Left renal cortex interstitium (tissue), 4 donors: ENCODE measurements at regions not wholly inside any gene's neighbourhood (a gene's known extent, or its start where the extent isn't known, plus 50 kb on each side); places are given as distances from the start of the nearest gene placed in this dataset.

Experiments
- DNase-seq, 4 donors: peaks; one replicate each; pipeline ENCODE4 v3.0.0-alpha.2; 2013; ENCODE audit warnings: low read depth in 4 of 4, low spot score in 2 of 4, missing footprints in 1 of 4

DNA sequence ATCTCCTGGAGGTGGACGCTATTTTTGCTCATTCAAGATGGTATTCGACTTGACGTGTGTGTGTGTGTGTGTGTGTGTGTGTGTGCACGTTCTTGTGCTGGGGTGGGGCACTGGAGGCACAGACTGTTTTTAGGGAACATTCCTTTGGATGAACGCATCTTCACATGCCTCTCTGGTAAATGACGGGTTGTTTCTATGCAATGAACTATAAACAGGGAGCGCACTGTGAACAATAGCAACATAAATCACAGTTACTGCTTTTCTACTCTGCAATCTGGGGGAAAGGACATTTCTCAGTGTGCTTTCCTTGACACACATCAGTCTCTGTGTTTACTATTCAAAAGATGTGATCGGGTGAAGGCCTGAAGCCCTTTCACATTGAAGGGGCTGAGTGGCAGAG, 120.1 kb upstream of the PITRM1 start:
- DNase-seq: no peak

DNA sequence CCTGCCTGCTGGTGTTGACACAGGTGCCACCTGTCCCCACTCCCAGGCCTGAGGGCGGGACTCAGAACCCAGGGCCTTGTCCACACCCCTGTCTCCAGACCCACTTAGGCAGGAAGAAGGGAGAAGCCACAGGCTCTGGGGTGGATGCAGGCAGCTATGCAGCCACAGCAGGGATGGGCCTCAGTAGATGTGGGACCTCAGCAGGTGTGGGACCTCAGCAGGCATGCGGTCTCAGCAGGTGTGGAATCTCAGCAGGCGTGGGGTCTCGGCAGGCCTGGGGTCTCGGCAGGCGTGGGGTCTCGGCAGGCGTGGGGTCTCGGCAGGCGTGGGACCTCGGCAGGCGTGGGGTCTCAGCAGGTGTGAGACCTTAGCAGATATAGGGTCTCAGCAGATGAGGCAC, 118.0 kb upstream of the PITRM1 start:
- DNase-seq: no peak

DNA sequence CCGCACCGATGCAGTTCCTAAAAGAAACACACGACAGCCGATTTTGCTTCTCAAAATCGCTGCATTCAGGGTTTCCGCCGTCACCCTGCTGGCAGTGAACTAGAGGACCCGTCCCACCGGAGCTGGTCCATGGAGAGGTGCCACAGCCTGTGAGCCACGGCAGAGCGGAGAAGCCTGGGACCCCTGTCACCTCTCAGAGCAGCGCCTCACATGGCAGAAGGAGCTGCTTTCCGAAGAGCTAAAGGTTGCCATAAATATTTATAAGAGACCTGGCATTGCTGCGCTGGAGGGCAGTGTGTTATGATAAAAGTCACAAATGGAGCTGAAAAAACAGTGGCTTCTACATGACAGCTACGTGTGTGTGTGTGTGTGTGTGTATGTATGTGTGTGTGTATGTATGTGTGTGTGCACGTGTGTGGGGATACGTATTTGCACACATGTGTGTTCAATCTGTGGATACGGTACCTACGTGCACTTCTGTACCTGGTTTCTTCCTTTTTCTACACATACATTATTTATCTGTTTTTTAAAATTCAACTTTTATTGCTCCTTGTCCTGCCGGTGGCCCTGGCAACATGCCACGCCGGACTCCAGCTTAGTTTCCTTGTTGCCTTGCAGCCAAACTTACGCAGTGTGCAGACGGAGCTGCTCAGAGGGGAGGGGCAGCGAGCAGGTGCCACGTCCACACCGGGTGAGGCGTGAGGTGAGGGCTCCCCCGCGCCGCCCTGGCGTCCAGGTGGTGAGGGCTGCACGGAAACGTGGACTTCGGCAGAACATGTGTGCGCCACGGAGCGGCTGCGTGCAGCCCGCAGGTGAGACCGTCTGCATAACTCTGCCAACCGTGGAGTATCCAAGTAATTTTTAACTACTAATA, 115.2 kb upstream of the PITRM1 start:
- no peak for DNase-seq

DNA sequence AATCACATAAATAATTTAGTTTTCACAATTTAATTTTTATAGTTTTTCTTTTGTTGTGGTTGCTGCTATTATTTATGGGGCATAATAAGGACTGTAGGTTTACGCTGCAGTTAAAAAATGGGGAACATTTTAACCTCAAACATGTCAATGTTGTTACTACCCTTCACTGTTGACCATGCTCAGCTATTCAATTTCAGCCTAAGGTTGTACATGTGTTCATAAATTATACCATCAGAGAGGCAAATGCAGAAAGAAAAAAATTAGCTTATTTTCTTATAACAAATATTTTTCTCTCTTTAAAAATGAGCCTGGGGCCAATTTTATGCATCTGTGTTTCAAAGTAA, 110.1 kb upstream of the PITRM1 start:
- DNase-seq: no peak

DNA sequence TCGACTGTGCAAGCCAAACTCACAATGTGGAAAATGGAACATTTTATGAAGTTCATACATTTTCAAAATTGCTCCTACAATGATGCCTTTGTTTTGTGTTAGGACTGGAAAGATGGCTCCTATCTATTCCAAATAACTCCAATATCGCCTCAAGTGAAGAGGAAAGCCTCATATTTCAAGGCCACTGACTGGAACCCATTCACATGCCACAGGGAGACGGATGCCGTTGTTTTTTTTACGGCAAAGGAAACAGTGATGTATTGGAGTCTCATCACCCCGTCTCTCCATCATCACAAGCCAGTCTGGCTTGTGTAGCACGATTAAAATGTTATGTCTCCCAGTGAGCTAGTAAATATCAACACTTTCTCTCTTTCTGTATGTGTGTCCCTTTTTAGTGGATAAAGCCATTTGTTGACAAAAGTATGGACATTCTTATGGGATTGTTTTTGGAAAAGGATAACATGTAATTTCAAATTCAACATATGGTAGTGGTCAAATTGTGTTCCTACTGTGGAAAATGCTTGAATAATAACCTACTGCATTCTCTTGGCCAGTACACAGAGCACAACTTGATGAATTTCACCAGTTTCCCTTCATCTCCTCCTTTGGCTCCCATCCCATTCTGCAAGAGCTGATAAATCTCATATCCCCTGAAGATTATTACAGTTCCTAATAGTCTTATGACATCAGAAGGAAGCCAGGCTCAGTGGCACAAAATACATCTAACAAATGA, 109.5 kb upstream of the PITRM1 start:
- no peak for DNase-seq

DNA sequence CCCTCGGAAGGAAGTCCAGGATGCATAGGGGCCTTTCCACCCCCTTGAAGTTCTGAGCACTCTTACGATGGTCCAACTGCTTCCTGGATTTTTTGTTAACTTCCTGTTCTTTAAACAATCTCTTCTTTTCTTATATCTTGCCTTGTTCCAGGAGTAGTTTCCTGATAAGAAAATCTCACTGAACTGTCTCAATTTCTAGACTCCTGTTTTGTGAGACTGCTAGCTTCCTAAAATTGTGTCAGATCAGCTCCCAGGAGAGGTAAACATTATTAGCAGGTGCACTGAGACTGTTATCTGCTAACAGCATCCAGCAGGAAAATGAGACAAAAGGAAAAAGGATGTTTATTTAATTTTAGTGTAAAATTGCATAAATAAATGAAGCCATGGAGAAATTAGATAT, 106.2 kb upstream of the PITRM1 start:
- DNase-seq: no peak

DNA sequence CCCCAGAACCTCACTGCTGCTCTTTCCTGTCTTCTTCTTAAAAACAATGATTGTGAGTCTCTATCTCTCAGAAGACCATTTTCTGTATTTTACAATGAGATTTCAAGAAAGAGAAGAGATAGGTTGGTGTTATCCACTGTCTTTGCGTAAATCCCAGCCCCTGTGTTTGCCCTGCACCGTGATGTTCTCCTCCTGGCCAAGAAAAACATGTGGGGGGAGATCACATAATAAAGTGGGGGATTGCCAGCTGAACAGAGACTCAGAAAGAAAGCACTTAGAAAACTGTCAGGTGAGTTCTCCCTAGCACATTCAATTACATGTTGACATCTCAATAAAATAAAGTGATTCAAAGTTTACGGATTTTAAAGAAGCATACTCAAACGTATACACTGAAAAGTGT, 105.0 kb upstream of the PITRM1 start:
- DNase-seq: no peak

DNA sequence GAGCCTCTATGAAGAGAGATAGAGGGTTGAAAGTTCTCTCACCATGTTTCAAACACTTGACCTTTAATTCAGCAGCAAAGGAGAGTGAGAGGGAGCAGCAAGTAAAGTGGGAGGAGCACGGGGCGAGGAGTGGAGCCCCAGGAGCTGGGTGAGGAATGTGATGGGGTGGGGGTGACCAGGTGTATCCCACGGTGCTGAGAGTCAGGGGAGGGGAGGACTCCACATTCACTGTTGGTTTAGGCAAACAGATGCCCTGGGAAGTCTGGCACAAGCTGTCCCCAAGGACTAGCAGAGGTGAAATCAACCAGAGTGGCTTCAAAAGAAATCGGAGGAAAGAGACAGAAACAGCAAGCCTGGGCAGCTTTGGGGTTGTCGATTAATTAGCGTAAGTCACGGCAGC, 101.8 kb upstream of the PITRM1 start:
- no peak for DNase-seq

DNA sequence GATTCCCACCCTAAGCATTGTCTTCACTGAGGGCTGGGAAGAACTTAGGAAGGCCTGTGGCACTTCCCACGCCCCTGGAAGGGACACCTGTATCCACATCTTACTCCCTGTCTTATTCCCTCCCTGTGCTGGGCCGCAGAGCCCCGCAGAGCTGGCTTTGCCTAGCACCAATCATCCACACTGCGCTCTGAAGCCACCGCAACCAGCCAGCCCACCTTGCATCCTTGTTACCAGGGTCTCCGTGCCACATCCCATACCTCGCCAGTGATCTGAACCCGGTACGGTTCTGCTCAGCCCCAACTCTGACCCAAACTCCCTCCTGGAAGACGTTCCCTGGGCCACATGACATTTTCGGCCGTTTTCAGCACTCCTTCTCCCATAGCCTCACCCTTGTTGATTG, 101.4 kb upstream of the PITRM1 start:
- DNase-seq: no peak

DNA sequence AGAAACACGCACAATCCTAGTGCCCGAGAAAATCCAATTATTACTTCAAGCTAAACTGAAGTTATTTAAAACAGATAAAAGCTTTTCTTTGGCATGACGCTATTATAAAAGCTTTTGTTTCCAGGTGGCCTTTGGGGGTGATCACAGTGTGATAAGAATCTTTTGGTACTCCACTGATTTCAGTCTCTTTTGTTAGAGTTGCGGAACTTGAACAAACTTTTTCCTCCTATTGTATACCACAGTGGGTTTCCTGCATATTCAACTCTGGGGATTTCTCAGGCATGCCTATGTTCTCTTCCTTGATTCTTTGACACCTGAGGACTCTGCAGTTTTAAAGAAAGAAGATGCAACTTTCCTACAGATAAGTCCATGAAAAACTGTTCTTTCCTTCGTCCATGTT, 99.7 kb upstream of the PITRM1 start:
- DNase-seq: no peak

DNA sequence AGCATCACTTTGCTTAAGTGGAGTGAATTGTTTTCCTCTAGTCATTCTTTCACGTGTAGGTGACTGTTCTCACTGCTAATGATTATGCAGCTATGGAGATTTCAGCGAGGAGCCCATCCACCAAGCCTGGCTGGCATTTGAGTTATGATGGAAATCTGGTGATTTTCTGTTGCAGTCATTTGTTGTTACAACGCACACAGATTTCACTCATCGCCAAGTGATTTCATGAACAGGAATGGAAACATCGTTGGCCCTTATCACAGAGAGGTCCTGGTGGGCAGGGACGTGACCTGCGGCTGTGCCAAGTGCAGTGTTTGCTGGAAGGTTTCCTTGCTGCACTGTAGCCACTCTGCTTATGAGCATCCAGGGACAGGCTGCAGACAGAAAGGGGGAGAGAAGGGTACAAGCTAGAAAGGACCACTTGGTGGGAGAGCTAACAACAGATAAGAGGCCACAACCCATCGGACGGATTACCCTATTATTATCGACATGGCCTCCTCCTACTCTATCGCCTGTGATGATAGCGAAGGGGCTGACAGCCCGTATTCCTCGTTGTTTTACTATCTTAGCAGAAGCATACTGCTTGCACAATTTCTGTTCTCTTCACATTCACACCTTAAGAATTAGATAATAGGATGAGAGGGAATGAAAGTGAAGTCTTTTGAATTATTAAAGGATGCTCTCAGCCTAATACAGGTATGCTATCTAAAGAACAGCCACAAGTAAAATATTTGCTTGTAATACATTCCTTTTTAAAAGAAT, 99.0 kb upstream of the PITRM1 start:
- no peak for DNase-seq

DNA sequence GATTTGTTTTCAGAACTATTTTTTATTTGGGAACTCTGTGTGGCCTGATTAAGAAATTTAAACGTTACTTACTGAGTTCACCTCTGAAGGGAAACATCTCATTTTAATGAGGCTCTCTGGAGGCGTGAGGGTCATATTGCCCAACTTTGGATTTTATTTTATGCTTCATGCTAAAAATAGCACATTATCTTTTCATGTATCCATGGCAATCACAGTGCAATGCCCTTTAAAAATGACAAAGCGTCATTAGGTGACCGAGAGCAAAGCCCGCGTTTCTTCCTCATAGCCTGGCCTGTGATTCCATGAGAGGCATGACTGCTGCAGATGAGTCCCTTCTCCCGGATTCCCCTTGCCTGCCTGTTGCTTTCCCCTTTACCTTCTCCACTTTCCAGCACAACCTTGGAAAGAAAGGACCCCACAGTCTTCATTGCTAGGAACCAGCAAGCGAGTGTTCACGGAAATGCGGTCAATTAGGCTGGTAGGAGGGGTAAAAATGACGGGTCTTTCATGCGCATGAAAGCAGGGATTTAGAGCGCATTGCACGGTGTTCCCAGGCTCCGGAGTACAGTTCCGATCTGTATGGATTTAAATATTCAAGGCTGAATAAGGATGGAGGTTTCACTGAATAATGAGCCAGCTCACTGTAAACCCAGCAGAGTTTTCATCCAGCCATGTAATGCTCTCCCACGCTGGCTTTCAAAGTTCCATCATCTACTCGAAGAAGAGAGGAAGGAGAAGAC, 98.2 kb upstream of the PITRM1 start:
- no peak for DNase-seq

DNA sequence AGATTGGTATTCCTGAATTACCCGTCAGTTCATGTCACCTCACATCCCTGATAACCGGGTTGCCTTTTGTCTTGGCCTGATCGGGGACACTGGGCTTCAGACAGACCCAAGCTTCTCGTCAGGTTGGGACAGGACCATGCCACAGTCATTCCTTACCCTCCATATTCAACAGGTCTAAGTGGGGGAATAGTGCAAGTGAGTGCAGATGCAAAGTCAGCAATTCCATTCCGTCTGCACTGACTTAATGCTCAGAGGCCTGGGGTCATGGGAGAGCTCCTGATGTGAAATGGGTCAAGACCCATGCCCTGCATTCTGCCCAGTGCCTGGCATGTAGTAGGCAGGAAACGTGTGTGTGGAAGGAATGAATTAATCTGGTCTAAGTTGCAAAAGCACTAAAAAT, 95.4 kb upstream of the PITRM1 start:
- DNase-seq: no peak

DNA sequence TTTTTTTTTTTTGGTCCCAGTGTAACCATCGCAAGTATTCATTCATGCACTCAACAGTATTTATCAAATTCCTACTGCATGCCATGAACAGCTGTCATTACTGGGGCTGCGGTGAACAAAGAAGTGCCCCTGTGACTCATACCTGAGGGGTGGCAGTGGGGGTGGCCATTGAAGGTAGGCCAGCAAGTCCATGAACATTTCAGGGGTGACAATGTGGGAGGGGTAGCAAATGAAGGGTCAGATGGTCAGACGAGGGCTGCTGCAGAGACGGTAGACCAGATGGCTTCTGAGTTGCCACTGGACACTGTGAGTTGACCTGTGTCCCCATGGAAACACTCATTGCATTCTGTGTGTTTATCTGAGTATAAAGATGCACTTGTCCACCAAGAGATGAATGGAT, 92.5 kb upstream of the PITRM1 start:
- DNase-seq: no peak

DNA sequence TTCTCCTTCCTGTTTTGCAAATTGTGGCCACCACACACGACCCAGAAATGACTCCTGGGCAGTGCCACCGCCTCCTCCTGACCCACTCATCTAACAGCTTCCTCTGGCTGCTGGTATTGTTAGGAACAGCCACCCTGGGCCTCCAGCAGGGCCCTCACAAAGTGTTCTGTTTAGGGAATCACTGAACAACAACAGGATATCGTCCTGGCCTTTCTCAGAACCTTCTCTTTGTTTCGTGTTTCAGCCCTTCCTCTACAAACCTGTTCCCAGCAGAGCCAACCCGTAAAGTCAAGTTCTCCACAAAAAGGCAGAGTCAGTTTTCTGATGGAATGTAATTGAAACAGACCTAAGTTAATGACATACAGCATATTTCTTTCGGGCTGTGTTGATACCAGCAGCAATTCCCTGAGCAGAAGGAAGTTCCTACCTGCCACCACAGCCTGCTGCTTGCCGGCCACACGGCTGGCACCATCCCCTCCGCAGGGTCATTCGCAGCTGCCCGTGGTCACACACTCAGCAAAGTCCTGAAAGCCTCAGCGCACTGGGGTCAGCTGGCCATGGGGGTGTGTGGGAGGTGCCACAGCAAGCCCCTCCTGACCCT, 91.7 kb upstream of the PITRM1 start:
- no peak for DNase-seq

DNA sequence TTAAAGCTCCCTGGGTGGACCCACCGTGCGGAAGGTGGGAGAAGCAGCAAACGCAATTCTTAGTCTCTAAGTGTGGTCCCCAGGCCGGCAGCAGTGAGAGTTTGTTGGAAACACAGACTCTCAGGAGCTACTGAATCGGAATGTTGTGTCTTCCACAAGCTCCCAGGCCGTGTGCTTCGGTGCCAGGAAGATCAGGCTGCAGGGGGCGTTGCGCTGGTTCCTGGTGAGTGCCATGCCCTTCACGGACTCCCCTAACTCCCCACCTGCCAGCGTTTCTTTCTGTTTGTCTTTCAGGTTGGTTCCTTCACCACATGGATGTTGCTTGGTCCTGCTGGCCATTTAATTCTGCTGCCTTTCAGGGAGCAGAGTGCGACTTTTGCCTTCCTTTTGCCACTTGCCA, 91.2 kb upstream of the PITRM1 start:
- DNase-seq: no peak

DNA sequence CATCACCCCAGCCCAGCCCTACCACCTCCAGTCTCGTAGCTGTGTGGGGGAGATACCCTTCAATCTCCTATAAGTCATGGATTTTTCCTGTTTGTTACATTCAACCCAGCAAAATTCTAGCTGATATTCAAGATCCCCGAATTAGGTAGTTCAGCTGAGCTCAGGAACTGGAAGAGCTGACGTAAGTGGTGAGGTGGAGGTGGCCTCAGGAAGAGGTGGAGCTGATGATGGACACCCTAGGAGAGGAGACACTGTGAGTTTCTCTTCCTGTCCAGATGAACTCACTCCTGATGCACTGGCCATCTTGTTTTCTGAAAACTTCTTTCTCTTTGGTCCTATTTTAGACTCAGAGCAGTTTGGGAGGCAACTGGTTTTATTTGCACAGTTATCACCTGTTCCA, 90.5 kb upstream of the PITRM1 start:
- no peak for DNase-seq

DNA sequence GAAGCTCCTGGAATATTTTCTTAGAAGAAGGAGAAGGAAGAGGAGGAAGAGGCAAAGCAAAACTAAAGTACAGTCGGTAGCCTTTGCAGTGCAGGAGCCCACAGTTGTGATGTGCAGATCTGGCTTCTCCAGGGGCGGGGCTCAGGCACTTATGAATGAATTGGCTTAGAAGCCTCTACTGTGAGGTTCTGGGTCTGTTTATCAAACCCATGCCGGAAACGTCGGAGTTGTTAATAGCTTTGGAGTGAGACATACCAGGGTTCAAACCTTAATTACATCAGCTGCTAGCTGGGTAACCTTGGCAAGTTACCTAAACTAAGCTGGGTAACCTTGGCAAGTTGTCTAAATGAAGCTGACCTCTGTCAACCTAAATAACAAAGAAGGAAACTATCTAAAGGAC, 89.3 kb upstream of the PITRM1 start:
- DNase-seq: no peak

DNA sequence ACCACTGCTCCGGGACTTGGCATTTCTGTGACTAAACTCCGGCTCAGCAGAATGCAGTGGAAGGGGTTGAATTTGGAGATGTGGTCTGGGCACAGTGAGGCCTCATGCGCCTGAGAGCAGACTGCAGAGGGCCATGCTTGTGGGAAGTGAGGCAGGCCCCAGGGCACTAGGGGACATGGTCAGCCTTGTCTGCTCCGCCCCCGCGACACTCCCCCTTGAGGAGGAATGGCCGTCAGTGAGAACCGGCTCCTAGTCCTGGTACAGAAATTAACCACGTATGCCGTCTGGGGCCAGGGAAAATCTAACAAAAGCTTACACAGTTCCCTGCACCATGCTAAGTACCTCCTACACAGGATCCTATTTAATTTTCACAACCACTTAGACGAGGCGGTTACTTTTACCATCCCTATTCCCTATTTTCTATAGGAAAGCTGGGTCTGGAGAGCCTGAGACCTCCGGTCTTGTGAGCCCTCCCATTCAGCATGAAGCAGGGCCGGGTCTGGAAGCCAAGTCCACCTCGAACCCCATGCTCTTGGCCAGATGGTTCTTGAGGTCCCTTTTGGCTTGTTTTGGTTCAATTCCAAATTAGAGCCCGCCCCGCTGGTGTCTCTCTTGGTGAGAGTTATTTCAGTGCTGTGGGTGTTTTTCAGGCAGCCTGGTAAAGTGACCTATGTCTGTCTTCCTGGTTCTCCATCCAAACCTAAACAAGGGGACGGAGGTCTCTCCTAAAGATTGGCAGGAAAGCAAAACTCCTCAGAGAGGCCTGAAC, 87.7 kb upstream of the PITRM1 start:
- DNase-seq: no peak

DNA sequence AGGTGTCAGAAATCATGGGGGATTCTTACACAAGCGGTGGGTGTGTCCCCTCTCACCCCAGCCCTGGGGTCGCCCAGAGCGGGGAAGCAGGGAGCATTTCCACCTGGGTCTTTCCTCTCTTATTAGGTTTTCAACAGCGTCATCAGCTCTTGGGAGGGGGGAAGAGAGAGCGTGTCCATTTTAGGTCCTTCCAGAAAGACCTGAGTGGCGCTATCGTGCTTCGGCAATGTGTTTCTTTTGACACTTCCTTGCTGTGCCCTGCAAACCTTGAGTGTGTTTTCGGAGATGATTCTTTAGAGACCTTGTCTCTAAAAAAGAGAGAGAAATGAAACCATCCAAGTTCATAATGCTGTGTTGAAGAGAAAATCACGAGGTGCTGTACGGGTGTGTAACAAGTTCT, 86.9 kb upstream of the PITRM1 start:
- no peak for DNase-seq
